Neuronal stem cell (in vitro differentiated cells): ENCODE measurements at regions not wholly inside any gene's neighbourhood (a gene's known extent, or its start where the extent isn't known, plus 50 kb on each side); places are given as distances from the start of the nearest gene placed in this dataset.

ENCODE experiments used
- DNase-seq: peaks from one replicate; pipeline ENCODE4 v3.0.0-alpha.2; 2013; ENCODE audit warnings: low spot score
- H2AFZ ChIP-seq: one replicate; pipeline ENCODE4 v1.6.1; 2013; ENCODE audit warnings: mild to moderate bottlenecking, low read length, inconsistent platforms
- H2AK5ac ChIP-seq: 2 replicates; pipeline ENCODE4 v1.6.1; 2013; ENCODE audit warnings: low read depth, mild to moderate bottlenecking, inconsistent platforms, low read length, moderate library complexity, mixed read lengths
- H2BK120ac ChIP-seq: 2 replicates; pipeline ENCODE4 v1.6.1; 2013; ENCODE audit warnings: low read depth, mild to moderate bottlenecking, inconsistent platforms, low read length, moderate library complexity, mixed read lengths
- H2BK12ac ChIP-seq: one replicate; pipeline ENCODE4 v1.6.1; 2013; ENCODE audit warnings: low read length, inconsistent platforms
- H2BK15ac ChIP-seq: 2 replicates; pipeline ENCODE4 v1.6.1; 2013; ENCODE audit warnings: mild to moderate bottlenecking, low read length, inconsistent platforms, mixed read lengths
- H2BK5ac ChIP-seq: one replicate; pipeline ENCODE4 v1.6.1; 2013; ENCODE audit warnings: inconsistent platforms, mild to moderate bottlenecking, low read length, moderate library complexity
- H3K14ac ChIP-seq: one replicate; pipeline ENCODE4 v1.6.1; 2013; ENCODE audit warnings: low read length, inconsistent platforms
- H3K18ac ChIP-seq: 2 replicates; pipeline ENCODE4 v1.6.1; 2013; ENCODE audit warnings: low read length, inconsistent platforms
- H3K23ac ChIP-seq: 2 replicates; pipeline ENCODE4 v1.6.1; 2013; ENCODE audit warnings: low read depth, mild to moderate bottlenecking, mixed read lengths, low read length, inconsistent platforms; ENCODE audit not compliant: poor library complexity
- H3K27ac ChIP-seq: replicated peaks from 3 replicates; pipeline ENCODE4 v1.5.1; 2013; ENCODE audit warnings: low read length, inconsistent platforms
- H3K27me3 ChIP-seq, 3 experiments: 2 replicates each; pipeline ENCODE4 v1.6.1; 2013; ENCODE audit warnings: low read length in 3 of 3, mild to moderate bottlenecking in 2 of 3, inconsistent platforms in 1 of 3, low read depth in 1 of 3, mixed read lengths in 1 of 3, moderate library complexity in 1 of 3; ENCODE audit not compliant: control insufficient read depth in 3 of 3, insufficient read depth in 3 of 3
- H3K36me3 ChIP-seq, 2 donors: replicated peaks in 1 of 2; 2 replicates each; pipeline ENCODE4 v1.6.1; 2013; ENCODE audit warnings: low read length in 2 of 2; ENCODE audit not compliant: control insufficient read depth in 2 of 2, insufficient read depth in 2 of 2
- H3K4ac ChIP-seq: 2 replicates; pipeline ENCODE4 v1.6.1; 2013; ENCODE audit warnings: inconsistent platforms, mild to moderate bottlenecking, low read length, moderate library complexity
- H3K4me1 ChIP-seq, 2 donors: 1 replicate in 1 of 2; 2 replicates in 1 of 2; pipeline ENCODE4 v1.6.1; 2013; ENCODE audit warnings: low read length in 2 of 2, low read depth in 1 of 2; ENCODE audit not compliant: control insufficient read depth in 2 of 2, insufficient read depth in 1 of 2
- H3K4me2 ChIP-seq: one replicate; pipeline ENCODE4 v1.6.1; 2013; ENCODE audit warnings: mild to moderate bottlenecking, low read length, inconsistent platforms; ENCODE audit not compliant: insufficient read depth, poor library complexity, severe bottlenecking
- H3K4me3 ChIP-seq, 2 donors: 2 replicates each; pipeline ENCODE4 v1.5.1; 2013; ENCODE audit warnings: low read length in 2 of 2, mild to moderate bottlenecking in 2 of 2, inconsistent platforms in 1 of 2, moderate library complexity in 1 of 2
- H3K79me1 ChIP-seq: one replicate; pipeline ENCODE4 v1.6.1; 2013; ENCODE audit warnings: low read depth, mild to moderate bottlenecking, inconsistent platforms, low read length, moderate library complexity
- H3K9ac ChIP-seq: one replicate; pipeline ENCODE4 v1.6.1; 2013; ENCODE audit warnings: mild to moderate bottlenecking, low read depth, low read length, inconsistent platforms; ENCODE audit not compliant: poor library complexity
- H3K9me3 ChIP-seq, 2 donors: replicated peaks in 1 of 2; 2 replicates each; pipeline versions ENCODE3 to v1.6.1; 2013; ENCODE audit warnings: low read length in 2 of 2, mild to moderate bottlenecking in 2 of 2, inconsistent platforms in 1 of 2, low read depth in 1 of 2, mixed read lengths in 1 of 2, moderate library complexity in 1 of 2; ENCODE audit not compliant: control insufficient read depth in 2 of 2, insufficient read depth in 1 of 2
- H4K8ac ChIP-seq: one replicate; pipeline ENCODE4 v1.6.1; 2013; ENCODE audit warnings: low read depth, mild to moderate bottlenecking, inconsistent platforms, low read length, moderate library complexity
- H4K91ac ChIP-seq: one replicate; pipeline ENCODE4 v1.6.1; 2013; ENCODE audit warnings: low read length, low read depth, mild to moderate bottlenecking, inconsistent platforms; ENCODE audit not compliant: poor library complexity
- WGBS, 2 donors: extraction: QIAGEN DNeasy Blood & Tissue Kit; methylation state at CpG; one replicate each; pipeline ENCODE4 v1.1.7; 2013; ENCODE audit warnings: missing lambda C conversion rate in 2 of 2, mixed read lengths in 1 of 2; ENCODE audit not compliant: insufficient read length in 2 of 2, insufficient replicate concordance in 1 of 2; ENCODE audit errors: extremely low coverage in 2 of 2; 5-methylcytosine and 5-hydroxymethylcytosine counted together

GRCh38 chr9:90966480-90967144 lies 165.0 kb downstream of the SYK start:
- H2BK15ac ChIP-seq = no peak overlapping the region
- H3K9me3 ChIP-seq = no peaks in the 10 kb centered on the region
- H3K27ac ChIP-seq = no peak overlapping the region
- H3K4me2 ChIP-seq = no peak overlapping the region
- H3K79me1 ChIP-seq = no peaks in the 10 kb centered on the region
- no peak overlapping the region for H3K4me3 ChIP-seq
- no peak overlapping the region for H2AFZ ChIP-seq
- no peak for DNase-seq
- no peak overlapping the region for H3K23ac ChIP-seq
- H3K4me1 ChIP-seq = peaks cover 0 to 9% of the 10 kb centered on the region in 2 donors
- no peaks in the 10 kb centered on the region for H3K27me3 ChIP-seq
- peak overlapping the region; percentile 76 for H3K18ac ChIP-seq
- no peak overlapping the region for H4K91ac ChIP-seq
- H2BK5ac ChIP-seq = no peak overlapping the region
- H2AK5ac ChIP-seq = peak overlapping the region; percentile 44
- H3K36me3 ChIP-seq = no peaks in the 10 kb centered on the region
- peak overlapping the region; percentile 42 for H3K14ac ChIP-seq
- H3K9ac ChIP-seq = peak overlapping the region; percentile 4
- H3K4ac ChIP-seq = no peak overlapping the region
- WGBS, 2 donors = no CpG with 5 or more reads among the region's 19 CpGs
- no peak overlapping the region for H4K8ac ChIP-seq
- peak overlapping the region; percentile 33 for H2BK12ac ChIP-seq
- H2BK120ac ChIP-seq = no peak overlapping the region

- H2BK12ac ChIP-seq = peak overlapping the region; percentile 33
- no peak overlapping the region for H4K8ac ChIP-seq
- H3K9me3 ChIP-seq = no peaks in the 10 kb centered on the region
- H2BK15ac ChIP-seq = no peak overlapping the region
- H3K27ac ChIP-seq = no peak overlapping the region
- peak overlapping the region; percentile 44 for H2AK5ac ChIP-seq
- no peaks in the 10 kb centered on the region for H3K36me3 ChIP-seq
- H3K79me1 ChIP-seq = no peaks in the 10 kb centered on the region
- peak overlapping the region; percentile 42 for H3K14ac ChIP-seq
- no peak overlapping the region for H3K4me3 ChIP-seq
- no peaks in the 10 kb centered on the region for H3K27me3 ChIP-seq
- WGBS, 2 donors = no CpG with 5 or more reads among the region's 7 CpGs
- no peak overlapping the region for H3K9ac ChIP-seq
- no peak for DNase-seq
- H2BK120ac ChIP-seq = no peak overlapping the region
- peak overlapping the region; percentile 76 for H3K18ac ChIP-seq
- no peak overlapping the region for H3K4me2 ChIP-seq
- H3K4me1 ChIP-seq = peaks cover 0 to 9% of the 10 kb centered on the region in 2 donors
- H4K91ac ChIP-seq = no peak overlapping the region
- no peak overlapping the region for H2AFZ ChIP-seq
- no peak overlapping the region for H3K4ac ChIP-seq
- H2BK5ac ChIP-seq = no peak overlapping the region
- H3K23ac ChIP-seq = no peak overlapping the region
Measured at GRCh38 chr9:90967145-90967538, 165.5 kb downstream of the SYK start.

GRCh38 chr9:90969021-90969675 lies 167.5 kb downstream of the SYK start:
- no peak overlapping the region for H2BK120ac ChIP-seq
- H2BK12ac ChIP-seq = peak overlapping the region; percentile 19
- H2BK15ac ChIP-seq = no peak overlapping the region
- no peaks in the 10 kb centered on the region for H3K79me1 ChIP-seq
- H3K9me3 ChIP-seq = no peaks in the 10 kb centered on the region
- no peak overlapping the region for H2BK5ac ChIP-seq
- no peak overlapping the region for H3K4me3 ChIP-seq
- no peak overlapping the region for H4K91ac ChIP-seq
- no peak overlapping the region for H4K8ac ChIP-seq
- H3K4me1 ChIP-seq = peaks cover 0 to 9% of the 10 kb centered on the region in 2 donors
- H2AFZ ChIP-seq = no peak overlapping the region
- H3K27ac ChIP-seq = no peak overlapping the region
- no peak overlapping the region for H3K4ac ChIP-seq
- no peak for DNase-seq
- no peak overlapping the region for H3K9ac ChIP-seq
- no CpG with 5 or more reads among the region's 10 CpGs for WGBS, 2 donors
- no peak overlapping the region for H3K18ac ChIP-seq
- H3K4me2 ChIP-seq = no peak overlapping the region
- H2AK5ac ChIP-seq = peak overlapping the region; percentile 87
- H3K27me3 ChIP-seq = no peaks in the 10 kb centered on the region
- H3K36me3 ChIP-seq = no peaks in the 10 kb centered on the region
- H3K23ac ChIP-seq = no peak overlapping the region
- no peak overlapping the region for H3K14ac ChIP-seq

- Histone ChIP-seq H3K9ac (no peak overlapping the region), H2AK5ac (no peak overlapping the region), H4K91ac (no peak overlapping the region), H3K4me2 (no peak overlapping the region), H3K14ac (no peak overlapping the region), H3K79me1 (no peaks in the 10 kb centered on the region), H2BK12ac (no peak overlapping the region), H2AFZ (no peak overlapping the region), H3K4ac (no peak overlapping the region), H3K27ac (no peak overlapping the region), H3K36me3 (no peaks in the 10 kb centered on the region), H3K18ac (no peak overlapping the region), H3K9me3 (no peaks in the 10 kb centered on the region), H3K4me3 (no peak overlapping the region), H3K27me3 (no peaks in the 10 kb centered on the region), H3K4me1 (peaks cover 0 to 7% of the 10 kb centered on the region in 2 donors), H2BK5ac (no peak overlapping the region), H3K23ac (no peak overlapping the region), H4K8ac (no peak overlapping the region), H2BK120ac (no peak overlapping the region), H2BK15ac (no peak overlapping the region)
- no CpG with 5 or more reads among the region's 9 CpGs for WGBS, 2 donors
- no peak for DNase-seq
Measured at GRCh38 chr9:90970608-90971007, 169.0 kb downstream of the SYK start.
